ENCODE measurements at regions not wholly inside any gene's neighbourhood (a gene's known extent, or its start where the extent isn't known, plus 50 kb on each side); places are given as distances from the start of the nearest gene placed in this dataset.

- TF ChIP-seq CTCF (IDR thresholded peaks at IDR 0.05) = no peak
- no peak for TF ChIP-seq EZH2 (IDR thresholded peaks at IDR 0.05; ENCODE audit: borderline replicate concordance, insufficient read depth, low read depth, low read length, poor library complexity, severe bottlenecking)
- DNase-seq = no peak
Measured at GRCh38 chr5:67878933-67879332, 336.6 kb upstream of the PIK3R1 start.

GRCh38 chr5:67876371-67876770 lies 339.2 kb upstream of the PIK3R1 start:
- no peak overlapping the region for H3K27ac Mint-ChIP-seq
- no peaks in the 10 kb centered on the region for H4K20me1 ChIP-seq (ENCODE audit: control insufficient read depth, insufficient read depth, low read length, poor library complexity, severe bottlenecking)
- no peaks in the 10 kb centered on the region for H3K9me3 ChIP-seq (ENCODE audit: control extremely low read depth in 1 of 3, control insufficient read depth in 2 of 3, insufficient read depth in 1 of 3, low read length in 2 of 3)
- no peaks in the 10 kb centered on the region for H3K79me2 ChIP-seq (ENCODE audit: control insufficient read depth, insufficient read depth, low read length)
- H3K9me3 Mint-ChIP-seq (ENCODE audit: insufficient read depth) = no peaks in the 10 kb centered on the region
- DNase-seq (no peak), ATAC-seq (ENCODE audit: low read depth) (no peak)
- H2AFZ ChIP-seq (ENCODE audit: insufficient read depth, low read depth, low read length, poor library complexity, severe bottlenecking) = no peak overlapping the region
- ChIA-PET POLR2A (no interaction called here), CTCF (no interaction called here)
- no peak overlapping the region for H3K4me3 ChIP-seq (ENCODE audit: control extremely low read depth in 1 of 5, extremely low read depth in 1 of 5, insufficient read depth in 1 of 5, low read depth in 2 of 5, low read length in 4 of 5)
- intact Hi-C loops (cut with micrococcal nuclease) = no loop called here
- H3K27ac ChIP-seq (ENCODE audit: low read length in 2 of 2) = no peak overlapping the region
- H3K27me3 ChIP-seq (replicated peaks in 1 of 4; ENCODE audit: control extremely low read depth in 1 of 4, control insufficient read depth in 3 of 4, insufficient read depth in 4 of 4, low read length in 3 of 4) = peaks cover 0 to 3% (median 0%) of the 10 kb centered on the region in 4 experiments
- H3K36me3 ChIP-seq (replicated peaks in 1 of 2; ENCODE audit: control extremely low read depth in 1 of 2, control insufficient read depth in 1 of 2, extremely low read depth in 1 of 2, insufficient read depth in 2 of 2, low read length in 1 of 2) = no peaks in the 10 kb centered on the region
- no peaks in the 10 kb centered on the region for H3K4me1 ChIP-seq (ENCODE audit: control insufficient read depth in 2 of 2, insufficient read depth in 2 of 2, low read length in 2 of 2)
- H3K9ac ChIP-seq (ENCODE audit: low read length) = no peak overlapping the region
- H3K4me2 ChIP-seq (replicated peaks; ENCODE audit: low read depth, low read length, poor library complexity, severe bottlenecking) = no peak overlapping the region
- no peak overlapping the region for H3K4me3 Mint-ChIP-seq
- H3K4me1 Mint-ChIP-seq = no peaks in the 10 kb centered on the region
- TF ChIP-seq EZH2 (IDR thresholded peaks at IDR 0.05; ENCODE audit: borderline replicate concordance, insufficient read depth, low read depth, low read length, poor library complexity, severe bottlenecking) = no peak
- TF ChIP-seq CTCF (IDR thresholded peaks at IDR 0.05) = no peak
- peaks cover 17% of the 10 kb centered on the region for H3K27me3 Mint-ChIP-seq

More at GRCh38 chr5:67878933-67879332, 336.6 kb upstream of the PIK3R1 start:
- Histone ChIP-seq H2AFZ (ENCODE audit: insufficient read depth, low read depth, low read length, poor library complexity, severe bottlenecking) (no peak overlapping the region), H3K9me3 (ENCODE audit: control extremely low read depth in 1 of 3, control insufficient read depth in 2 of 3, insufficient read depth in 1 of 3, low read length in 2 of 3) (no peaks in the 10 kb centered on the region), H3K9ac (ENCODE audit: low read length) (no peak overlapping the region), H4K20me1 (ENCODE audit: control insufficient read depth, insufficient read depth, low read length, poor library complexity, severe bottlenecking) (no peaks in the 10 kb centered on the region), H3K27ac (ENCODE audit: low read length in 2 of 2) (no peak overlapping the region), H3K36me3 (replicated peaks in 1 of 2; ENCODE audit: control extremely low read depth in 1 of 2, control insufficient read depth in 1 of 2, extremely low read depth in 1 of 2, insufficient read depth in 2 of 2, low read length in 1 of 2) (no peaks in the 10 kb centered on the region), H3K4me2 (replicated peaks; ENCODE audit: low read depth, low read length, poor library complexity, severe bottlenecking) (no peak overlapping the region), H3K79me2 (ENCODE audit: control insufficient read depth, insufficient read depth, low read length) (no peaks in the 10 kb centered on the region), H3K4me3 (ENCODE audit: control extremely low read depth in 1 of 5, extremely low read depth in 1 of 5, insufficient read depth in 1 of 5, low read depth in 2 of 5, low read length in 4 of 5) (no peak overlapping the region), H3K27me3 (replicated peaks in 1 of 4; ENCODE audit: control extremely low read depth in 1 of 4, control insufficient read depth in 3 of 4, insufficient read depth in 4 of 4, low read length in 3 of 4) (no peaks in the 10 kb centered on the region), H3K4me1 (ENCODE audit: control insufficient read depth in 2 of 2, insufficient read depth in 2 of 2, low read length in 2 of 2) (no peaks in the 10 kb centered on the region)
- Mint-ChIP-seq H3K4me3 (no peak overlapping the region), H3K4me1 (no peaks in the 10 kb centered on the region), H3K27ac (no peak overlapping the region), H3K9me3 (ENCODE audit: insufficient read depth) (no peaks in the 10 kb centered on the region), H3K27me3 (peaks cover 16% of the 10 kb centered on the region)
- CTCF ChIA-PET = no interaction called here
- intact Hi-C loops (cut with micrococcal nuclease) = no loop called here
- no CpG with 5 or more reads among the region's 1 CpG for WGBS (ENCODE audit: insufficient coverage)
- ATAC-seq (ENCODE audit: low read depth) = no peak
- POLR2A ChIA-PET = no interaction called here

Measured in B cell (primary cell).